Pancreas (tissue), 10 donors: ENCODE measurements at regions not wholly inside any gene's neighbourhood (a gene's known extent, or its start where the extent isn't known, plus 50 kb on each side); places are given as distances from the start of the nearest gene placed in this dataset.

Experiments
- ATAC-seq, 4 donors: fragments of 200-7000 bp; cut with Tn5 transposase; one replicate each; pipeline versions ENCODE4 v1.8.0 to v1.9.1; 2020; ENCODE audit warnings: mild to moderate bottlenecking in 4 of 4, moderate library complexity in 4 of 4
- DNase-seq, 6 donors: peaks; one replicate each; pipeline ENCODE4 v3.0.0-alpha.2; 2020
- FAIRE-seq: peaks from 2 replicates; lab custom pipeline; 2012; peaks lifted over from hg19 to GRCh38; lab: Jason Lieb, UNC
- H3K27ac ChIP-seq, 4 donors: fragments of 200-600 bp; sonication (generic); 1 replicate in 3 of 4; 2 replicates in 1 of 4; pipeline versions ENCODE4 v1.5.0 to v1.8.0; 2020
- H3K27me3 ChIP-seq, 4 donors: fragments of 200-600 bp; one replicate each; pipeline ENCODE4 v1.8.0; 2021
- H3K36me3 ChIP-seq, 3 donors: fragments of 200-600 bp; sonication (generic) in 1 of 3; one replicate each; pipeline versions ENCODE4 v1.5.0 to v1.8.0; 2020 to 2021
- H3K4me1 ChIP-seq, 3 donors: fragments of 200-600 bp; one replicate each; pipeline ENCODE4 v1.8.0; 2021
- H3K4me3 ChIP-seq, 4 donors: fragments of 200-600 bp; sonication (generic) in 2 of 4; one replicate each; pipeline versions ENCODE4 v1.5.0 to v1.8.0; 2020 to 2021
- H3K9me3 ChIP-seq, 4 donors: fragments of 200-600 bp; one replicate each; pipeline ENCODE4 v1.8.0; 2021
- WGBS, 2 donors: extraction: QIAGEN DNeasy Blood & Tissue Kit; methylation state at CpG; one replicate each; pipeline ENCODE4 v1.1.7; 2013; 5-methylcytosine and 5-hydroxymethylcytosine counted together
- intact Hi-C, 3 donors: fragments of 100-400 bp; cut with DNase I; formaldehyde crosslinking; loops; one replicate each; pipeline versions ENCODE4 v1.11.1 to v1.14.2; 2022
- TF ChIP-seq, protein P1 (sequence below), 4 donors: fragments of 200-600 bp; sonication (generic) in 3 of 4; IDR thresholded peaks; one replicate each; pipeline versions ENCODE4 v1.5.0 to v1.8.0; 2021; ENCODE audit warnings: antibody characterized with exemption in 4 of 4
- donor health status: healthy with polysubstance abuse.
- donor health status: DM: no; HTN: no; CAD: no; lungs with moderate emphysema.
- donor health status: DM: no; HTN: no; CAD: no.
- donor health status: control.
- donor health status: control.
- donor health status: Bipolar disorder and iron deficiency.
- donor health status: DM: yes; HTN: yes; CAD: no.
- donor health status: DM: no; HTN: no; CAD: no.
- donor health status: DM: no; HTN: no; CAD: no.
- donor health status: DM: yes; HTN: yes; CAD: no.

DNA sequence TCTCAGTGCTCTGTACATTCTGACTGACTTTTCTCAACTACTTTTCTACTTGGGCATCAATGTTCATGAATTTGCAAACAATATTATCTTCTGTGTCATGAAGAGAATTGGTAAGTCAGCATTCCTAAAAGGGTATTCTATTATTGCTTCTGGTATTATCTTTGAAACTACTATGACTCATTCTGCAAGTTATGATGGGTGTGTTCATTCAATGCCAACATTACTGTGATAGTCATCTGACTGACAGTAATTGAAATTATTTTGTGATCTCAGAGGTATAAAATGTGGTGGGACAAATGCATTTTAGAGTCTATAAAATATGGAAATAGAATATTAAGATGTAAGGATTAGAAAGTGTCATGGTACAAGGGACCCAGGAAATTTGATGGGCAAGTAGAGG, 736.0 kb upstream of the CELF4 start:
- ATAC-seq = no peak
- H3K27me3 ChIP-seq = no peaks in the 10 kb centered on the region
- DNase-seq = no peak
- H3K4me1 ChIP-seq = no peaks in the 10 kb centered on the region
- H3K36me3 ChIP-seq = no peaks in the 10 kb centered on the region
- no peak for FAIRE-seq
- no peak overlapping the region for H3K4me3 ChIP-seq
- H3K9me3 ChIP-seq = no peaks in the 10 kb centered on the region
- intact Hi-C loops = no loop called here
- TF ChIP-seq, protein P1, sequence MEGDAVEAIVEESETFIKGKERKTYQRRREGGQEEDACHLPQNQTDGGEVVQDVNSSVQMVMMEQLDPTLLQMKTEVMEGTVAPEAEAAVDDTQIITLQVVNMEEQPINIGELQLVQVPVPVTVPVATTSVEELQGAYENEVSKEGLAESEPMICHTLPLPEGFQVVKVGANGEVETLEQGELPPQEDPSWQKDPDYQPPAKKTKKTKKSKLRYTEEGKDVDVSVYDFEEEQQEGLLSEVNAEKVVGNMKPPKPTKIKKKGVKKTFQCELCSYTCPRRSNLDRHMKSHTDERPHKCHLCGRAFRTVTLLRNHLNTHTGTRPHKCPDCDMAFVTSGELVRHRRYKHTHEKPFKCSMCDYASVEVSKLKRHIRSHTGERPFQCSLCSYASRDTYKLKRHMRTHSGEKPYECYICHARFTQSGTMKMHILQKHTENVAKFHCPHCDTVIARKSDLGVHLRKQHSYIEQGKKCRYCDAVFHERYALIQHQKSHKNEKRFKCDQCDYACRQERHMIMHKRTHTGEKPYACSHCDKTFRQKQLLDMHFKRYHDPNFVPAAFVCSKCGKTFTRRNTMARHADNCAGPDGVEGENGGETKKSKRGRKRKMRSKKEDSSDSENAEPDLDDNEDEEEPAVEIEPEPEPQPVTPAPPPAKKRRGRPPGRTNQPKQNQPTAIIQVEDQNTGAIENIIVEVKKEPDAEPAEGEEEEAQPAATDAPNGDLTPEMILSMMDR (IDR thresholded peaks at IDR 0.05) = no peak
- no peak overlapping the region for H3K27ac ChIP-seq

DNA sequence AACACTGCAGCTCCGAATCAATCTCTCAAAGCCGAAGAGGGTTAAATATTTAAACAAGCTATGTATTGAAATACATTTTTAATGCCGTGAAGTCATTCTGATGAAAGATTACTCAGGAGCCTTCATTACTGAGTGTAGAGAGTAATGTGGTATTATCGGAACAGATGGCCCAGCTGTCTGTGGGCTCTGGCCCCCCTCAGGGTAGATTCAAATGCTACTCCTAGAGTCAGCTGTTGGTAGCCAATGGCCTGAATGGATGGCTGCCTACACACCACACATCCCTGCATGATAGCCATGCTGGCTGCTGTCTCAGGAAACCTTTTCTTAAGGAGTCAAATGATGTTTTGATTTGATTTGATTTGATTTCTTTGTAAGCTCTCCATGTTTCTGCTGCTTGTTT, 732.3 kb upstream of the CELF4 start:
- 51 to 59% methylated on average over 4 of the region's 4 CpGs for WGBS, 2 donors
- TF ChIP-seq, protein P1 (IDR thresholded peaks at IDR 0.05) = no peak
- peaks cover 0 to 2% (median 0%) of the 10 kb centered on the region in 4 donors for H3K27me3 ChIP-seq
- FAIRE-seq = no peak
- no peaks in the 10 kb centered on the region for H3K4me1 ChIP-seq
- no peak overlapping the region for H3K4me3 ChIP-seq
- intact Hi-C loops = no loop called here
- no peaks in the 10 kb centered on the region for H3K9me3 ChIP-seq
- no peak for ATAC-seq
- no peak overlapping the region for H3K27ac ChIP-seq
- H3K36me3 ChIP-seq = no peaks in the 10 kb centered on the region
- DNase-seq = no peak

DNA sequence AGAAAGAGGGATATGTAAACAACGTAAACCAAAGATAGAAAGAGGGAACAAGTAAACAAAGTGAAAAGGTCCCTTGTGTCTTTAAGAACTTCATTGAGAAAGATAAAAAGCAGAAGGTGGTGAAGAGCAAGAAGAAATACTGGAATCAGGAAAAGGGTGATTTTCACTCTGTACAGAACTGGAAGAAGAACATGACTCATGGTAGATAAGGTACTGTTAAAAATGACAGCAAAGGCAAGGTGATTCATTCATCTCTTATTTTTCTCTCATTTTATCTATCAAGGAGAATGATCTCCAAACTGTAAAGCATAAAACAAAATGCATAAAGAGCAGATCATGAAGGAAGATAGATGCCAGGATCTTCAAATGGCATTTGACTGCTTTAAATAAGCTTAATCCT, 724.6 kb upstream of the CELF4 start:
- intact Hi-C loops = no loop called here
- H3K4me1 ChIP-seq = no peaks in the 10 kb centered on the region
- H3K27me3 ChIP-seq = no peaks in the 10 kb centered on the region
- ATAC-seq = no peak
- no peak overlapping the region for H3K4me3 ChIP-seq
- no peak for DNase-seq
- H3K9me3 ChIP-seq = no peaks in the 10 kb centered on the region
- no peak overlapping the region for H3K27ac ChIP-seq
- no peak for FAIRE-seq
- H3K36me3 ChIP-seq = no peaks in the 10 kb centered on the region
- TF ChIP-seq, protein P1 (IDR thresholded peaks at IDR 0.05) = no peak
- 58 to 63% methylated on average over 1 of the region's 1 CpG for WGBS, 2 donors

DNA sequence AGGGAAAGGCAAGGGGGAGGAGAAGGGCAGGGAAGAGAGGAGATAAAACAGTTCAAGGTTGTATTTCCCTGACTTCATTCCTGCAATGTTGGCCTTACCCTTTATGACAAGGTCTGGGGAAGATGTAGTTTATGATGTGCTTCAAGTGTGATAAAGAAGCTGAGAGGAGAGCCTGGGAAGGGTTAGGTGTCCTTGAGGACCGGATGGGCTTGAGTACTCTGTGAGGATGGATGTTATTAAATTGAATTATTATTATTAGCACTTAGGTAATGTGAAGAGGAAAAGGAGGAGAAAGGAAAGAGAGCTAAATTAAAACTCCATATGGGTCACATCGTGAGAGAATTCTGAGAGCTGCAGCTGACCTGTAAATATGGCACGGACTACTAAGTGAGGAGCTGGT, 719.4 kb upstream of the CELF4 start:
- H3K27ac ChIP-seq = no peak overlapping the region
- FAIRE-seq (no peak), DNase-seq (no peak), ATAC-seq (no peak)
- WGBS, 2 donors = 35 to 43% methylated on average over 3 of the region's 3 CpGs
- TF ChIP-seq, protein P1 (IDR thresholded peaks at IDR 0.05) = no peak
- H3K36me3 ChIP-seq = no peaks in the 10 kb centered on the region
- H3K27me3 ChIP-seq = no peaks in the 10 kb centered on the region
- intact Hi-C loops = no loop called here
- H3K9me3 ChIP-seq = no peaks in the 10 kb centered on the region
- H3K4me1 ChIP-seq = no peaks in the 10 kb centered on the region
- H3K4me3 ChIP-seq = no peak overlapping the region

DNA sequence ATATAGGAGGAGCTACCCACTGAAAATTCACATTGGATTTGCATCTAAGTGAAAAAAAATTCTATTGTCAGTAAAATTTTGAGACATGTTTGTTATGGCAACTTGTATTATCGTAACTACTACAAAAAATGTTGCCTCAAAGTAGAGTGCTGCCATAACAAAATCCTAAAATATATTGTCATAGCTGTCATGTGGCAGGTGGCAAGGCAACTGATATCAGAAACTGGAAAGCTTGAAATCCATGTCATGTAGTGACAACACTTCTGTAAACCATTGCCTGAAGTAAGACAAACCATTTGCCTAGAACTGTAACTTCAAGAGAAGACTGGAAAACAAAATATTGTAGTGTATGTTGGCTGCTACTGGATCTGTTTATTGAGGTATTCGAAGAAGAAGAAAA, 697.5 kb upstream of the CELF4 start:
- no peaks in the 10 kb centered on the region for H3K36me3 ChIP-seq
- DNase-seq (no peak), ATAC-seq (no peak), FAIRE-seq (no peak)
- no peak overlapping the region for H3K27ac ChIP-seq
- H3K4me3 ChIP-seq = no peak overlapping the region
- H3K27me3 ChIP-seq = no peaks in the 10 kb centered on the region
- TF ChIP-seq, protein P1 (IDR thresholded peaks at IDR 0.05) = no peak
- intact Hi-C loops = no loop called here
- 71 to 73% methylated on average over 2 of the region's 2 CpGs for WGBS, 2 donors
- H3K9me3 ChIP-seq = no peaks in the 10 kb centered on the region
- H3K4me1 ChIP-seq = no peaks in the 10 kb centered on the region
